Activated T-helper 2 cell treated with anti-CD3 and anti-CD28 coated beads, Interferon-gamma antibody, Interleukin-2, Interleukin-4, amounts not matched to agents 10 μg/mL and 5 μg/mL and 100 μg/mL, durations not matched to agents 14 hours and 24 hours and 36 hours (primary cell): ENCODE measurements at regions not wholly inside any gene's neighbourhood (a gene's known extent, or its start where the extent isn't known, plus 50 kb on each side); places are given as distances from the start of the nearest gene placed in this dataset.

ENCODE experiments used
- DNase-seq: peaks from one replicate; pipeline ENCODE4 v3.0.0; 2021; ENCODE audit warnings: low spot score
- H3K27ac Mint-ChIP-seq: one replicate; pipeline ENCODE4 v1.8.0; 2021; ENCODE audit warnings: mixed read lengths
- H3K27me3 Mint-ChIP-seq: one replicate; pipeline ENCODE4 v1.8.0; 2021; ENCODE audit warnings: low read depth, mixed read lengths
- H3K36me3 Mint-ChIP-seq: one replicate; pipeline ENCODE4 v1.8.0; 2021; ENCODE audit warnings: low read depth, mixed read lengths
- H3K4me1 Mint-ChIP-seq: one replicate; pipeline ENCODE4 v1.8.0; 2021; ENCODE audit warnings: low read depth, mixed read lengths
- H3K4me3 Mint-ChIP-seq: one replicate; pipeline ENCODE4 v1.8.0; 2021; ENCODE audit warnings: low read depth, mild to moderate bottlenecking, moderate library complexity, mixed read lengths
- H3K9me3 Mint-ChIP-seq: one replicate; pipeline ENCODE4 v1.8.0; 2021; ENCODE audit warnings: mixed read lengths
- intact Hi-C: fragments of 100-400 bp; cut with micrococcal nuclease; formaldehyde crosslinking; loops from one replicate; pipeline ENCODE4 v1.15.1; 2023

GRCh38 chr2:196314780-196315179, 143.4 kb upstream of the STK17B start:
- DNase-seq: no peak
- intact Hi-C loops: no loop called here
- Mint-ChIP-seq H3K4me3 (no peak overlapping the region), H3K36me3 (no peaks in the 10 kb centered on the region), H3K4me1 (peaks cover 9% of the 10 kb centered on the region), H3K27ac (no peak overlapping the region), H3K27me3 (peaks cover 13% of the 10 kb centered on the region), H3K9me3 (no peaks in the 10 kb centered on the region)

DNA sequence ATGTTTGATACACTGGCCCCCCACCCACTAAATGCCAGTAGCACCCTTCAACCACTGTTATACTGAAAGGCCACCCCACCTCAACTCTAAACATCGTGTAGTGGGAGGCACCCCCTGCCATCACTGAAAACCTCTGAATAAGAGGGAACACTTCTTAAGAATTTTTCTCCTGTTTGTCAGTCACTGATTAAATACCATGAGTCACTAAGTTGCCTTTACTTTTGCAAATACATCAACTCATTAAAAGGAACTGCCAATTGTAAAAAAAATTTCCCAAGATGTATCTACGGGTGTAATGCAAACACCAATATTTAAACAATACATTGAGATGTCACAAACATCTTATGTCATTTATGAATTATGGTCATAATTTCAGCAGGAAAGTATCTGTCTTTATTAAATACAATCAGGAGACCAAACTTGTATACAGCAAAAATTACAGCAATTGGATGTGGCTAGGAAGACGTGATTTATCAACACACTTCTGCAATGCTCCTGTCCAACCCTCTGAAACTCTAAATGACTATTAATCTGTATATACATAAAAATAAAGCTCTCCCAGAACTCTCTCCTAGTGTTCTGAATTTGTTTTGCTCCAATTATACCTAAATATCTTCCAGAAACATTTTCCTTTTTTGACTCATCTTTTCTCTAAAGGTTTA, 144.1 kb upstream of the STK17B start:
- Mint-ChIP-seq H3K36me3 (no peaks in the 10 kb centered on the region), H3K4me1 (peaks cover 9% of the 10 kb centered on the region), H3K27me3 (peaks cover 17% of the 10 kb centered on the region), H3K4me3 (no peak overlapping the region), H3K9me3 (no peaks in the 10 kb centered on the region), H3K27ac (no peak overlapping the region)
- intact Hi-C loops: no loop called here
- DNase-seq: no peak

GRCh38 chr2:196316050-196316430, 144.7 kb upstream of the STK17B start:
- intact Hi-C loops: no loop called here
- Mint-ChIP-seq H3K4me1 (peaks cover 9% of the 10 kb centered on the region), H3K27me3 (peaks cover 17% of the 10 kb centered on the region), H3K36me3 (no peaks in the 10 kb centered on the region), H3K27ac (no peak overlapping the region), H3K9me3 (no peaks in the 10 kb centered on the region), H3K4me3 (no peak overlapping the region)
- DNase-seq: no peak

DNA sequence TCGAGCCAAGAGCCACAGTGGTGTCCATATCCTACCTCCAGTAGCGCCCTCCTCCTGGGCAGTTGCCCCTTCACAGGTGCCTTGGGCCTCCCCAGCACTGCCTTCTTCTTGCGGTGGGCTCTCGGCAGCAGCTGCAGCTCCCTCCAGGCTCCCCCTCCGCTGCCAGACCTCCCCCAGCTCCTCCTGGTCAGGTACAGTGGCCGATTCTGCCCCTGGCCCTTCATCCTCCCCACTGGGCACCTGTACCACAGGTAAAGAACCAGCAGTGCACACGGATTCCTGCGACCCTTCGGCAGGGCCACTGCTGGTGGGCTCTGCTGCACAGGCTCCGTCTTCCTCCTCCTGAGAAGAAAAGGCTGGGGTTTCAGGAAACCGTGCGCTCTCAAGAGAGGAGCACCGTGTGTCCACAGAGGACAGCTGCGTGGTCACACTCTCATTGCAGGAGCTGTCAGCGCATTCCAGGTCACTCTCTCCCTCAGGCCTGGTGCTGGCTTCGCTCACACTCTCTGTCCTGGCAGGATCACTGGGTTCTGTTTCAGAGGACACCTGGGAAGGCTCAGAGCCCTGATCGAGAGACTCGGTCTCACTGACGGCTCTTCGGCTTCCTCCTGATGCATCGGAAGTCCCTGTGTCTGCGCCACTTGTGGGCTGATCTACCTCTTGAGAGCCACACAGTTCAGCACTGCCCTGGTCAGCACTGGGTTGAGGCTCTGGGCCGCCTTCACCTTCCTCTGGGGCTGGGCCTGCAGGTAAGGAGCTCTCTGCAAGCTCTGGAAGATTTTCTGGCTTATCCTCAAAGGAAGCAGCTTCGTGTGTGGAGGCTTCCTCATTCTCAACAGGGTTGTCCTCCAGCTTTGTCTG, 147.4 kb upstream of the STK17B start:
- DNase-seq: no peak
- H3K36me3 Mint-ChIP-seq: no peaks in the 10 kb centered on the region
- H3K9me3 Mint-ChIP-seq: no peaks in the 10 kb centered on the region
- H3K4me1 Mint-ChIP-seq: peaks cover 8% of the 10 kb centered on the region
- intact Hi-C loops: no loop called here
- no peak overlapping the region for H3K4me3 Mint-ChIP-seq
- H3K27ac Mint-ChIP-seq: no peak overlapping the region
- H3K27me3 Mint-ChIP-seq: peaks cover 25% of the 10 kb centered on the region

DNA sequence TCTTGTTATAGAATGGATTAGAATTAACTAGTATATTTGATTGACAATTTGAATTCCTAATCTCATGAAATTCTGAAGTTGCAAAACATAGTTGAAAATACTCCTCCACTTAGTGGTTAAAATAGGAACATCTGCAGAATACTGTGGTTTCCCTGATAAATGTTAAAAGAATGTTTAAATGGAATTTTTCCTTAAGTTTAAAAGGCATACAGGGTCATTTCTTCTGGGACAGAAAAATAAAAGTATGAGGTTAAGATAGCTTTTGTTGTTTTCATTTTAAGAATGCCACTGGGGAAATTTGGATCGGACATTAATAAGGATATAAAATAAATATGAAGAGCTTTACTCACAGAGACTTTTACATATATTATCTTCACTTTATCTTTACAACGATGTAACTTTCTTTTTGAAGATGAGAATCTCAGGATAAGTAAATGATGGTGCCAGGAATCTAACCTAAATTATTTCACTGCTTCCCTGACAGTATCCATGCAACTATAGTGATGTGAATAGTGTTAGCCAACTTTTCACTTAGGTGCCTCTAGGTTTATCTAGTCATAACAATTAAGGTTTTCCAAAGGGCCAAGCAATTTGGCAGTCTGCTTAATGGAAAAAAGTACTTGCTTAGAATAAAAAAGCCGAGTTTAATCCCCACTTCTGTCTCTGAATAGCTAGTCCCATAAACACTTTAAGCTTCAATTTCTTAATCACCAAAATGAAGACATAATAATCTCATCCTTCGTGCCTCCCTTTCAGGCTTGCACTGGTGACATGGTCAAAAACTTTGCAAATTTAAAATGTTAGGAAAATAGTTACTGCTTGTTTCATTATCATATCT, 151.8 kb upstream of the STK17B start:
- peaks cover 35% of the 10 kb centered on the region for H3K27me3 Mint-ChIP-seq
- H3K9me3 Mint-ChIP-seq: no peaks in the 10 kb centered on the region
- H3K36me3 Mint-ChIP-seq: no peaks in the 10 kb centered on the region
- intact Hi-C loops: no loop called here
- H3K4me3 Mint-ChIP-seq: no peak overlapping the region
- no peak overlapping the region for H3K27ac Mint-ChIP-seq
- H3K4me1 Mint-ChIP-seq: no peaks in the 10 kb centered on the region
- DNase-seq: no peak

- H3K27ac Mint-ChIP-seq: no peak overlapping the region
- H3K4me3 Mint-ChIP-seq: no peak overlapping the region
- intact Hi-C loops: no loop called here
These were observed 152.8 kb upstream of the STK17B start for GRCh38 chr2:196324211-196324610.

GRCh38 chr2:196328088-196328680, 156.8 kb upstream of the STK17B start:
- no peak overlapping the region for H3K4me3 Mint-ChIP-seq
- H3K9me3 Mint-ChIP-seq: no peaks in the 10 kb centered on the region

More at GRCh38 chr2:196324211-196324610, 152.8 kb upstream of the STK17B start:
- Mint-ChIP-seq H3K27me3 (peaks cover 35% of the 10 kb centered on the region), H3K36me3 (no peaks in the 10 kb centered on the region), H3K4me1 (no peaks in the 10 kb centered on the region), H3K9me3 (no peaks in the 10 kb centered on the region)
- DNase-seq: no peak

GRCh38 chr2:196329959-196330358, 158.6 kb upstream of the STK17B start:
- Mint-ChIP-seq H3K36me3 (no peaks in the 10 kb centered on the region), H3K4me1 (no peaks in the 10 kb centered on the region), H3K27me3 (peaks cover 33% of the 10 kb centered on the region), H3K27ac (no peak overlapping the region), H3K4me3 (no peak overlapping the region), H3K9me3 (no peaks in the 10 kb centered on the region)
- DNase-seq: no peak
- intact Hi-C loops: no loop called here

More at GRCh38 chr2:196328088-196328680, 156.8 kb upstream of the STK17B start:
- no peak for DNase-seq
- Mint-ChIP-seq H3K36me3 (no peaks in the 10 kb centered on the region), H3K27ac (no peak overlapping the region), H3K27me3 (peaks cover 42% of the 10 kb centered on the region), H3K4me1 (no peaks in the 10 kb centered on the region)
- intact Hi-C loops: no loop called here

GRCh38 chr2:196330645-196331044, 159.3 kb upstream of the STK17B start:
- no peak for DNase-seq
- Mint-ChIP-seq H3K4me3 (no peak overlapping the region), H3K9me3 (no peaks in the 10 kb centered on the region), H3K27me3 (peaks cover 32% of the 10 kb centered on the region), H3K27ac (no peak overlapping the region), H3K4me1 (no peaks in the 10 kb centered on the region), H3K36me3 (no peaks in the 10 kb centered on the region)
- intact Hi-C loops: no loop called here

DNA sequence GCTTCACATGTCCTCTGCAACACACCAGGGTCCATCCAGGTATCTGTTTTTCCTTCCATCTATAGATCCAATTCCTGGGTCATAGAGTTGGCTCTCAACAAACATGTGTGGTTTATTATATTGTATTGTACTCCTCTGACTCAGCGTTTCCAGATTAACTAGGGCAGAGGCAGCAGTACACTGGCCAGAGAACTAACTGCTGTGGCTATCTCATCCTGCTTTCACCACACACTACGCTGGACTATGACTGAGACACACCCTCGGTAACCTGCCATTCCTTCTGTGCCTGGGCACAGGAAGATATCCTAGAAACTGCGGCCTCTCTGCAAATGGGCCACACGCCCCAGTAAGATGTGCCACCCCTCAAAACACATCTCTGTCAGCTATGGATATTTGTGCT, 159.8 kb upstream of the STK17B start:
- Mint-ChIP-seq H3K27me3 (peaks cover 29% of the 10 kb centered on the region), H3K9me3 (no peaks in the 10 kb centered on the region), H3K4me1 (no peaks in the 10 kb centered on the region), H3K27ac (no peak overlapping the region), H3K4me3 (no peak overlapping the region), H3K36me3 (no peaks in the 10 kb centered on the region)
- DNase-seq: no peak
- intact Hi-C loops: no loop called here

DNA sequence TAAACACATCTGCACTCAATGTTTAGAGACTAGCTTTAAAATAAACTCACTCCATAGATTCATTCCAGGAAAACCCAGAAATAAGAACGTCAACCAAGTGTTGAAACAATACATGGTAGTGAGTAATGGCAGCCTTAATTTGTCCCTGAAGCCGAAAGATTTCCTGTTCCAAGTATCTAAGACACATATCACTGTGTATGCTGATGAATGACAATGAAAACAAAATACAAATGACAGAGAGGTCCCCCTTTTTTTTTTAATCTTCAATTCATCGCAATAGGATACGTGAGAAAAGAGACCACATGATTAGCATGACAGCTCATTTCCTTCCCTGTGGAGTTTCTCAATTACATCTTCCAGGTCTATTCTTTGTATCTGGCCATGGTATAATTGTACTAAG, 160.5 kb upstream of the STK17B start:
- H3K9me3 Mint-ChIP-seq: no peaks in the 10 kb centered on the region
- intact Hi-C loops: no loop called here
- H3K27ac Mint-ChIP-seq: no peak overlapping the region
- H3K36me3 Mint-ChIP-seq: no peaks in the 10 kb centered on the region
- no peak overlapping the region for H3K4me3 Mint-ChIP-seq
- peaks cover 24% of the 10 kb centered on the region for H3K27me3 Mint-ChIP-seq
- H3K4me1 Mint-ChIP-seq: peaks cover 4% of the 10 kb centered on the region
- DNase-seq: no peak

DNA sequence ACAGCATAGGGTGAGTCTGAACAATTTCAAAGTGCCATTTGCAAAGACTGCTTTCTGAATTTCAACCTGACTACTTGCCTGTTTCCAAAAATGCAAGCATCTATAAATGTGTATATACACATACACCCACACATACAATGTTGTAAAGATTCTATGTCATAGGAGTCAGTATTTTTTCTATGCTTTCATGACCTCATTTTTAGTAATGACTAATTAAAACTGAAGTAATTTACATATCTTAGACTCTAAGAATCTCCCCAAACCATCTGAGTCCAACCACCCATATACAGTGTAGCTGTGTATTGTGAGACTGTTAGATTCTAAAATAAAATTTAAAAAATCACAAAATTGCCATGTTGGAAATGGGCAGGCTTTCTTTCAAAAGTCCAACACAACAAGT, 162.0 kb upstream of the STK17B start:
- Mint-ChIP-seq H3K4me1 (peaks cover 4% of the 10 kb centered on the region), H3K27ac (no peak overlapping the region), H3K36me3 (no peaks in the 10 kb centered on the region), H3K27me3 (peaks cover 23% of the 10 kb centered on the region), H3K4me3 (no peak overlapping the region), H3K9me3 (no peaks in the 10 kb centered on the region)
- intact Hi-C loops: no loop called here
- DNase-seq: no peak
